ENCODE measurements at regions not wholly inside any gene's neighbourhood (a gene's known extent, or its start where the extent isn't known, plus 50 kb on each side); places are given as distances from the start of the nearest gene placed in this dataset.

DNA sequence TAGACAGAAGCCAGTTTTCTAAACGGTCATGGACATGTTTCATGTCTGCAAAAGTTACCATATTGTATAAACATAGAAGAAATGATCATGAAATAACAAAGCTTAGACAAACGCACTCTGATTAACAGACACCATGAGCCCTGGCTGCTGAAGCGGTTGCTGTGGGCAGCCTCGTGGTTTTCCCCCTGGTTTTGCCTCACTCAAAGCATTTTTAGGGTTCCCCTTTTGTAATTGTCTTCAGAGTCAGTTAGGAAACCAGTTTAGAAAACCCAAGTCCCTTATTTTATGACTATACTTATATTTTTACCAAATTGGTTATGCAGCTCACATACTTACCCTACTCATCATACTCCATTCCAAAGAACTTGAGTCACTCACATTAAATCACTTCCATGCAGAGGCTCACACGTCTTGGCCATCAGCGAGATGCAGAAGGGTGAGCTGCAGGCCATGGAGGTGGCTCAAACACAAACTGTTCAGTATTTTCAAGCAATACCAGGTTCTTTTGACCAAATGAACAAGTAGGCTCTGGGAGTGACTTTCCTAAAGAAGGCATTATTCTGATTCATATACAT, 105.6 kb upstream of the SALL3 start:
- no peak overlapping the region for H3K4me2 ChIP-seq (ENCODE audit: unreplicated experiment)
- 6 to 9% methylated on average over 6 of the region's 6 CpGs for WGBS, 2 experiments (ENCODE audit: low coverage in 1 of 2, low lambda C conversion rate in 2 of 2, missing lambda C conversion rate in 2 of 2)
- H3K9me3 ChIP-seq (ENCODE audit: low read depth): no peaks in the 10 kb centered on the region
- H3K27me3 ChIP-seq (replicated peaks; ENCODE audit: insufficient read depth): no peaks in the 10 kb centered on the region
- H3K36me3 ChIP-seq (ENCODE audit: low read depth): no peaks in the 10 kb centered on the region
- peak; percentile 41 for DNase-seq
- H2AFZ ChIP-seq: no peak overlapping the region
- no peaks in the 10 kb centered on the region for H3K4me1 ChIP-seq (ENCODE audit: insufficient read depth)
- no peak overlapping the region for H3K27ac ChIP-seq
- TF ChIP-seq EZH2phosphoT487 (IDR thresholded peaks at IDR 0.05; ENCODE audit: insufficient read depth, low read depth) (no peak), EZH2 (IDR thresholded peaks at IDR 0.05; ENCODE audit: insufficient read depth, poor library complexity, severe bottlenecking) (no peak)
- no peaks in the 10 kb centered on the region for H3K79me2 ChIP-seq (ENCODE audit: insufficient read depth)
- H3F3A ChIP-seq (ENCODE audit: insufficient read depth): no peaks in the 10 kb centered on the region
- H3K9me2 ChIP-seq (ENCODE audit: insufficient read depth): no peaks in the 10 kb centered on the region
- in situ Hi-C loops (cut with MboI): no loop called here
- H3K9ac ChIP-seq: no peak overlapping the region
- H3K4me3 ChIP-seq: no peak overlapping the region
- H4K20me1 ChIP-seq (ENCODE audit: insufficient read depth): no peaks in the 10 kb centered on the region

DNA sequence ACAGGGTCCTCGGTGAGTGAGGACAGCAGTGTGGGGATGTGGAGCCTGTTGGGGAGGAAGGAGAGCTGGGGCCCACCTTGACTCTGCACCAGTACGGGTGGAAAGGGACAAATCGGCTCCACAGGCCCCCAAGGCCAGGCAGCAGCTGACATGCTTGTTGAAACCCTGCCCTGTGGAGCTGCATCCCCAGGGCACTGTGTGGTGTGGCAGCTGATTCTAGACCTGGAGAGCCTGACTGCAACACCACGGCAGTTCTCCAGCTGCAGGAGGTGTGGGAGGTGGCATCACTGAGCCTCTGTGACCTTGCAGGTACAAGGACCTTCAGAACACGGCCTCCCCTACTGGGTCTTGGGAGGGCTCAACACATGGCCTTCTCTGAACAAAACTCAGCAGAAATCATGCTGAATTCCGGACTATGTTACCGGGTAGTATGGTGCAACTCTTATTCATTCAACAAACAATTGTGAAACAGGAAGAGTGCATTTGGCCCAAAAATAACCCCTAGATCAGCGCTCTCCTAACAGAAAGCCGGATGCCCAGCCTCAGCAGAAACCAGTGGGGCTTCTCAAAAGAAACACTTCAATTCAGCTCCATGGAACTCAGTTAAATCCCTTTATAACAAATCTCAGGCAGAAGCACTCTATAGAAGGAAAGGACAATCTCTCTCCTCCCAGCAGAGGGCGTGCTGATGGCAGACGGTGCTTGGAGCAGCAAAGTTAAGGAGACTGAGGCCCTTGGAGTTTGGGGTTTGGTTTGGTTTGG, 104.4 kb upstream of the SALL3 start:
- Histone ChIP-seq H3K27ac (no peak overlapping the region), H3K9me2 (ENCODE audit: insufficient read depth) (no peaks in the 10 kb centered on the region), H3K27me3 (replicated peaks; ENCODE audit: insufficient read depth) (no peaks in the 10 kb centered on the region), H4K20me1 (ENCODE audit: insufficient read depth) (no peaks in the 10 kb centered on the region), H3K9ac (no peak overlapping the region), H3F3A (ENCODE audit: insufficient read depth) (no peaks in the 10 kb centered on the region), H3K4me2 (ENCODE audit: unreplicated experiment) (no peak overlapping the region), H3K36me3 (ENCODE audit: low read depth) (no peaks in the 10 kb centered on the region), H2AFZ (no peak overlapping the region), H3K9me3 (ENCODE audit: low read depth) (no peaks in the 10 kb centered on the region), H3K4me3 (no peak overlapping the region), H3K4me1 (ENCODE audit: insufficient read depth) (no peaks in the 10 kb centered on the region), H3K79me2 (ENCODE audit: insufficient read depth) (no peaks in the 10 kb centered on the region)
- WGBS, 2 experiments (ENCODE audit: low coverage in 1 of 2, low lambda C conversion rate in 2 of 2, missing lambda C conversion rate in 2 of 2): 39 to 43% methylated on average over 11 of the region's 11 CpGs
- DNase-seq: peak; percentile 7
- in situ Hi-C loops (cut with MboI): no loop called here
- TF ChIP-seq EZH2phosphoT487 (IDR thresholded peaks at IDR 0.05; ENCODE audit: insufficient read depth, low read depth): no peak
- TF ChIP-seq EZH2 (IDR thresholded peaks at IDR 0.05; ENCODE audit: insufficient read depth, poor library complexity, severe bottlenecking): no peak

DNA sequence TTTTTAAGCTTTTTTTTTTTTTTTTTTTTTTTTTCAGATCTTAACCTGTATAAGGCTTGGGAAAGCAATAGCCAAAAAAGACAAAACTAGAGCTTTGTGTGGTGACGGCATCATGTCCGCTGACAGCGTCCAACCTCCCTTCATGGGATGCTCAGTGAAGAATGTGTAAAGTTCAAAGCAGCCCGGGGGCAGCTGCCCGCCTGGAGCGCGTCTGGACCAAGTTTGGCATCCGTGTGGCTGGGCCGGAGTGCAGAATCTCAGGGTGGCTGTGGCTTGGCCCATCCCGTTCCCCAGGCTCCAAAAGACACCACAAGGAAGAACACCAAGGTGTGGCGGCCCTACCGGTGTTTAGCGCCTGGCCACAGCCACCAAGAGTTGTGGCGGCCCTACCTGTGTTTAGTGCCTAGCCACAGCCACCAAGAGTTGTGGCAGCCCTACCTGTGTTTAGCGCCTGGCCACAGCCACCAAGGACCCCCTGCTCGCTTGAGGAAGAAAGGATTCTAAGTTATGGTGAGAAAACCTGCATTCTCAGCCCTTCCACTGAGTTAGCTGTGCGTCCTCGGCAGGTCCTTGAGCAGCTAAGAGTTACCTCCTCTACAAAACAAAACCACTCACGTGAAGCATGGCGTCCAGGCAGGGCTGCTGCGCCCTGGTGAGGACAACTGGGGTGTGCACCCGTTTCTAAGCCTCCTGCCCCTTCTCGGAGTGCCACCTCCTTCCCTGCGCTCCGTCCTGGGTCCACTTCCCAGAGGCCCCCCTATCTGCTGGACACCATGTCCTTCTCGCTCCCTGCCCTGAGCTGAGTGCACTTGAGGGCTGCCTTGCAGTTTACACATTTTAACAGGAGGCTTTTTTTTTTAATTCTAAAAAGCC, 103.6 kb upstream of the SALL3 start:
- Histone ChIP-seq H3K27me3 (replicated peaks; ENCODE audit: insufficient read depth) (no peaks in the 10 kb centered on the region), H3K4me1 (ENCODE audit: insufficient read depth) (no peaks in the 10 kb centered on the region), H3F3A (ENCODE audit: insufficient read depth) (no peaks in the 10 kb centered on the region), H2AFZ (no peak overlapping the region), H3K27ac (no peak overlapping the region), H3K9ac (no peak overlapping the region), H3K79me2 (ENCODE audit: insufficient read depth) (no peaks in the 10 kb centered on the region), H3K9me2 (ENCODE audit: insufficient read depth) (no peaks in the 10 kb centered on the region), H3K4me2 (ENCODE audit: unreplicated experiment) (no peak overlapping the region), H3K4me3 (no peak overlapping the region), H3K9me3 (ENCODE audit: low read depth) (no peaks in the 10 kb centered on the region), H4K20me1 (ENCODE audit: insufficient read depth) (no peaks in the 10 kb centered on the region), H3K36me3 (ENCODE audit: low read depth) (no peaks in the 10 kb centered on the region)
- WGBS, 2 experiments (ENCODE audit: low coverage in 1 of 2, low lambda C conversion rate in 2 of 2, missing lambda C conversion rate in 2 of 2): 58 to 60% methylated on average over 26 of the region's 26 CpGs
- no peak for TF ChIP-seq EZH2phosphoT487 (IDR thresholded peaks at IDR 0.05; ENCODE audit: insufficient read depth, low read depth)
- no peak for TF ChIP-seq EZH2 (IDR thresholded peaks at IDR 0.05; ENCODE audit: insufficient read depth, poor library complexity, severe bottlenecking)
- no peak for DNase-seq
- in situ Hi-C loops (cut with MboI): no loop called here

- H3K36me3 ChIP-seq (ENCODE audit: low read depth): no peaks in the 10 kb centered on the region
- H3K9ac ChIP-seq: no peak overlapping the region
- no peak for DNase-seq
- no peaks in the 10 kb centered on the region for H3K79me2 ChIP-seq (ENCODE audit: insufficient read depth)
- no peak overlapping the region for H2AFZ ChIP-seq
- no peak overlapping the region for H3K27ac ChIP-seq
- 26 to 41% methylated on average over 8 of the region's 8 CpGs for WGBS, 2 experiments (ENCODE audit: low coverage in 1 of 2, low lambda C conversion rate in 2 of 2, missing lambda C conversion rate in 2 of 2)
- no peaks in the 10 kb centered on the region for H3K27me3 ChIP-seq (replicated peaks; ENCODE audit: insufficient read depth)
- H3K9me3 ChIP-seq (ENCODE audit: low read depth): no peaks in the 10 kb centered on the region
- no peaks in the 10 kb centered on the region for H4K20me1 ChIP-seq (ENCODE audit: insufficient read depth)
- no peaks in the 10 kb centered on the region for H3F3A ChIP-seq (ENCODE audit: insufficient read depth)
- no peaks in the 10 kb centered on the region for H3K9me2 ChIP-seq (ENCODE audit: insufficient read depth)
- in situ Hi-C loops (cut with MboI): no loop called here
- H3K4me2 ChIP-seq (ENCODE audit: unreplicated experiment): no peak overlapping the region
- no peak overlapping the region for H3K4me3 ChIP-seq
- no peaks in the 10 kb centered on the region for H3K4me1 ChIP-seq (ENCODE audit: insufficient read depth)
- TF ChIP-seq EZH2phosphoT487 (IDR thresholded peaks at IDR 0.05; ENCODE audit: insufficient read depth, low read depth): no peak
- no peak for TF ChIP-seq EZH2 (IDR thresholded peaks at IDR 0.05; ENCODE audit: insufficient read depth, poor library complexity, severe bottlenecking)
Observed at GRCh38 chr18:78876868-78877267, 102.8 kb upstream of the SALL3 start.
